SJSA1 (cell line): ENCODE measurements at regions not wholly inside any gene's neighbourhood (a gene's known extent, or its start where the extent isn't known, plus 50 kb on each side); places are given as distances from the start of the nearest gene placed in this dataset.
"Not testable (repeated sequence)": the region's sequence is repeated elsewhere in the genome, so short reads cannot be mapped to it uniquely, and the experiment has no call there.

Experiments used
- DNase-seq, 2 experiments: peaks; one replicate each; pipeline ENCODE4 v3.0.0-alpha.2; 2015 to 2020; ENCODE audit warnings: low spot score in 2 of 2, low read depth in 1 of 2
- H3K27ac ChIP-seq: fragments of 250-450 bp; sonication (Bioruptor Pico); 2 replicates; pipeline ENCODE4 v1.5.1; 2020; ENCODE audit warnings: mild to moderate bottlenecking, moderate library complexity
- H3K27me3 ChIP-seq: fragments of 250-450 bp; sonication (Bioruptor Pico); replicated peaks from 2 replicates; pipeline ENCODE4 v1.5.1; 2020; ENCODE audit warnings: mild to moderate bottlenecking, moderate library complexity
- H3K36me3 ChIP-seq: fragments of 250-450 bp; sonication (Bioruptor Pico); 2 replicates; pipeline ENCODE4 v1.5.1; 2020; ENCODE audit warnings: mild to moderate bottlenecking
- H3K4me1 ChIP-seq: fragments of 250-450 bp; sonication (Bioruptor Pico); replicated peaks from 2 replicates; pipeline ENCODE4 v1.6.1; 2021; ENCODE audit warnings: mild to moderate bottlenecking
- H3K4me3 ChIP-seq: fragments of 250-450 bp; sonication (Bioruptor Pico); 2 replicates; pipeline ENCODE4 v1.5.1; 2020; ENCODE audit warnings: mild to moderate bottlenecking
- H3K9me3 ChIP-seq: fragments of 250-450 bp; sonication (Bioruptor Pico); replicated peaks from 2 replicates; pipeline ENCODE4 v1.5.1; 2020; ENCODE audit warnings: mild to moderate bottlenecking

GRCh38 chr10:130963786-130964522 lies 347.6 kb downstream of the TCERG1L start:
- Histone ChIP-seq H3K9me3 (peaks cover 14% of the 10 kb centered on the region; the same call in 1 of the 2 replicates), H3K4me1 (no peaks in the 10 kb centered on the region)

GRCh38 chr10:130964771-130965170 lies 346.8 kb downstream of the TCERG1L start:
- Histone ChIP-seq H3K4me1 (no peaks in the 10 kb centered on the region), H3K4me3 (no peak overlapping the region), H3K9me3 (peaks cover 14% of the 10 kb centered on the region; the same call in 1 of the 2 replicates), H3K27ac (no peak overlapping the region), H3K36me3 (no peaks in the 10 kb centered on the region), H3K27me3 (no peaks in the 10 kb centered on the region)
- DNase-seq, result no peak

More at GRCh38 chr10:130963786-130964522, 347.6 kb downstream of the TCERG1L start:
- Histone ChIP-seq H3K4me3 (no peak overlapping the region), H3K36me3 (no peaks in the 10 kb centered on the region), H3K27ac (no peak overlapping the region), H3K27me3 (no peaks in the 10 kb centered on the region)
- DNase-seq, result no peak

DNA sequence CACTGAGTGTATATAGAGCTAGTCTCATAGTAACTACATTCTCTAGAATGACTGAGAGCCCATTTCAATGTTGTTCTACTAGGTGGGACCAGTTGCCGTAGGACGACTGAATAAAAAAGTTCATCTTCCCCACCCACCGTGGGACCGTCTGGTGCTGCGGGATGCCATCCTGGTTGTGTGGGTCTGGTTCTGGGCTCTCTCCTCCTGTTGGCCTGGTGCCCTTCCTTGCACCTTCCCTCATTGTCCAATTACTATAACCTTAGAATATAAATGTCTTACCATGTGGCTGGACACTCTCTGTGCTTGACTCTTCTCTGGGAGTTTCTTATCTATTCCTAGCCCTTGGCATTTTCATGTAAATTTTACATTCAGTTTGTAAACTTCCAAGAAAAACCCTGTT lies 344.4 kb downstream of the TCERG1L start:
- Histone ChIP-seq H3K27me3 (no peaks in the 10 kb centered on the region), H3K9me3 (peaks cover 10% of the 10 kb centered on the region), H3K4me3 (no peak overlapping the region), H3K4me1 (no peaks in the 10 kb centered on the region), H3K27ac (no peak overlapping the region), H3K36me3 (no peaks in the 10 kb centered on the region)
- no peak for DNase-seq

- H3K4me1 ChIP-seq, result no peaks in the 10 kb centered on the region
- no peak for DNase-seq
- H3K36me3 ChIP-seq, result no peaks in the 10 kb centered on the region
- H3K9me3 ChIP-seq, result peaks cover 5% of the 10 kb centered on the region
- no peak overlapping the region for H3K4me3 ChIP-seq
- no peak overlapping the region for H3K27ac ChIP-seq
- no peaks in the 10 kb centered on the region for H3K27me3 ChIP-seq
Measured at GRCh38 chr10:130967784-130968183, 343.7 kb downstream of the TCERG1L start.

GRCh38 chr10:130968511-130968910 lies 343.0 kb downstream of the TCERG1L start:
- Histone ChIP-seq H3K27ac (no peak overlapping the region), H3K9me3 (peaks cover 6% of the 10 kb centered on the region; the same call in 1 of the 2 replicates), H3K36me3 (no peaks in the 10 kb centered on the region), H3K4me1 (no peaks in the 10 kb centered on the region), H3K4me3 (no peak overlapping the region), H3K27me3 (no peaks in the 10 kb centered on the region)
- DNase-seq, result no peak

DNA sequence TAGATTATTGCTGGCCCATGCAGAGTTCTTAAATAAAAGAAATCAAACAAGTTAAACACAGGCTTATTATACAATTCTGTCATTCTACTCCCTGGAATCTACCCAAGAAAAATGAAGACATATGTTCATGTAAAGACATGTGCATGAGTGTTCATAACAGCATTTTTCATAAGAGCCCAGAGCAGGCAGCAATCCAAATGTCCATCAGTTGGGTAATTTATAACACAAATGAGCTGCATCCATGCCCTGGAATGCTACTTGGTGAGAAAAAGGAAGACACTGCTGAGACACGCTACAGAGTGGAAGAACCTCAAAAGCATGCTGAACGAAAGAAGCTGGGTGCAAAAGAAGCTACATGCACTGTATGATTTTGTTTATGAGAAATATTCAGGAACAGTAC lies 342.6 kb downstream of the TCERG1L start:
- no peaks in the 10 kb centered on the region for H3K27me3 ChIP-seq
- no peak overlapping the region for H3K27ac ChIP-seq
- H3K36me3 ChIP-seq, result no peaks in the 10 kb centered on the region
- no peak for DNase-seq
- H3K4me3 ChIP-seq, result no peak overlapping the region
- H3K4me1 ChIP-seq, result no peaks in the 10 kb centered on the region
- peaks cover 6% of the 10 kb centered on the region; the same call in 1 of the 2 replicates for H3K9me3 ChIP-seq

DNA sequence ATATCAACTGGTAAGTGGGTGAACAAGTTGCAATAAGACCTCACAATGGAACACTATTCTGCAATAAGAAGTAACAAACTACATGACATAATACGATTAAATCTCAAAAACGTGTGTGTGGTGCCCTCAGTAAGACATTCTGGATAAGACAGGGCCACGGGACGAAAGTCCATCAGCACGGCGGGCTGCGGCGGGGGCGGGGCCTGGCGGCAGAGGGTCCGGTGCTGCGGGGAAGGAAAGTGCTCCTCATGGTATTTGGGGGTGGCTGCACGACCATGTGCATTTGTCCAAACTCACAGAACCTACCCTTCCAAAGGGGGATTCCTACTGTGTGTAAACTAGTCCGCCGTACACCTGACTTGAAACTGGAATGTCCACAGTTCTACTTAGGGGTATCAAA lies 341.8 kb downstream of the TCERG1L start:
- no peak overlapping the region for H3K27ac ChIP-seq
- no peaks in the 10 kb centered on the region for H3K36me3 ChIP-seq
- H3K27me3 ChIP-seq, result no peaks in the 10 kb centered on the region
- H3K4me1 ChIP-seq, result no peaks in the 10 kb centered on the region
- H3K9me3 ChIP-seq, result peaks cover 9% of the 10 kb centered on the region; the same call in 1 of the 2 replicates
- no peak overlapping the region for H3K4me3 ChIP-seq
- DNase-seq, result no peak

- peaks cover 9% of the 10 kb centered on the region; the same call in 1 of the 2 replicates for H3K9me3 ChIP-seq
- no peaks in the 10 kb centered on the region for H3K4me1 ChIP-seq
- H3K4me3 ChIP-seq, result no peak overlapping the region
- no peaks in the 10 kb centered on the region for H3K27me3 ChIP-seq
- H3K36me3 ChIP-seq, result no peaks in the 10 kb centered on the region
- H3K27ac ChIP-seq, result no peak overlapping the region
- no peak for DNase-seq
Measured at GRCh38 chr10:130970341-130971122, 341.0 kb downstream of the TCERG1L start.

- Histone ChIP-seq H3K4me1 (no peaks in the 10 kb centered on the region), H3K27me3 (no peaks in the 10 kb centered on the region), H3K27ac (no peak overlapping the region), H3K36me3 (no peaks in the 10 kb centered on the region), H3K4me3 (no peak overlapping the region), H3K9me3 (peaks cover 10% of the 10 kb centered on the region; the same call in 1 of the 2 replicates)
- DNase-seq, result no peak
Measured at GRCh38 chr10:130971123-130971435, 340.4 kb downstream of the TCERG1L start.

- DNase-seq, result no peak
- Histone ChIP-seq H3K4me3 (no peak overlapping the region), H3K36me3 (no peaks in the 10 kb centered on the region), H3K9me3 (peaks cover 13% of the 10 kb centered on the region; the same call in 1 of the 2 replicates), H3K27ac (no peak overlapping the region), H3K4me1 (no peaks in the 10 kb centered on the region), H3K27me3 (no peaks in the 10 kb centered on the region)
Measured at GRCh38 chr10:130973127-130973839, 338.2 kb downstream of the TCERG1L start.

DNA sequence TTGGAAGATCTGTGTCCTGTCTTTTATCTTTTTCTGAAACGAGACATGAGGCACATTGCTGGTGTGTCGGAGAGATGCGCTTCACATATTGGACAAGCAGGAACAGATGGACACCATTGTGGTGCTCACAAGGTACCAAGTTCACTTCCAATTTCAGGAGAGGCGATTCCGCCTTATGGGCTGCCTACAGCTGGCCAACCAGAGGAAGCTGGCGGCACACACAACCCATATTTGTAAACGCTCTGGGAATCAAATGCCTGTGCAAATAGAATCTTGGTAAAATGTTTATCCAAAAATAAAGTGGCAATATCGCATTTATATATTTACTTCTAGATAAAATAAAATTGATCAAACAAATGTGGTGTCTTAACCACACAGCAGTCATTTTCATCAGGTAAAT lies 337.4 kb downstream of the TCERG1L start:
- Histone ChIP-seq H3K9me3 (peaks cover 11% of the 10 kb centered on the region; the same call in 1 of the 2 replicates), H3K36me3 (no peaks in the 10 kb centered on the region), H3K4me1 (no peaks in the 10 kb centered on the region), H3K4me3 (no peak overlapping the region), H3K27me3 (no peaks in the 10 kb centered on the region), H3K27ac (no peak overlapping the region)
- no peak for DNase-seq

- not testable (repeated sequence) for H3K4me1 ChIP-seq, H3K4me3 ChIP-seq, H3K27ac ChIP-seq, H3K36me3 ChIP-seq, DNase-seq, H3K27me3 ChIP-seq
- H3K9me3 ChIP-seq, result peaks cover 11% of the 10 kb centered on the region; the same call in 1 of the 2 replicates
Measured at GRCh38 chr10:130975351-130975750, 336.2 kb downstream of the TCERG1L start.

- Histone ChIP-seq H3K27ac (no peak overlapping the region), H3K27me3 (no peaks in the 10 kb centered on the region), H3K4me3 (no peak overlapping the region), H3K4me1 (no peaks in the 10 kb centered on the region), H3K36me3 (no peaks in the 10 kb centered on the region), H3K9me3 (no peaks in the 10 kb centered on the region; the same call in 1 of the 2 replicates)
- DNase-seq, result no peak
Measured at GRCh38 chr10:130982802-130983201, 328.7 kb downstream of the TCERG1L start.

GRCh38 chr10:130983749-130984148 lies 327.8 kb downstream of the TCERG1L start:
- Histone ChIP-seq H3K27ac (no peak overlapping the region), H3K4me1 (no peaks in the 10 kb centered on the region), H3K36me3 (no peaks in the 10 kb centered on the region), H3K4me3 (no peak overlapping the region), H3K9me3 (no peaks in the 10 kb centered on the region; the same call in 1 of the 2 replicates), H3K27me3 (no peaks in the 10 kb centered on the region)
- no peak for DNase-seq
